DOHH2 (cell line): ENCODE measurements at regions not wholly inside any gene's neighbourhood (a gene's known extent, or its start where the extent isn't known, plus 50 kb on each side); places are given as distances from the start of the nearest gene placed in this dataset.

Experiments
- H3F3A ChIP-seq: fragments of 200-600 bp; sonication (generic), shearing (Covaris generic); 2 replicates; pipeline ENCODE4 v1.6.0; 2016; ENCODE audit warnings: antibody characterized with exemption, mild to moderate bottlenecking; ENCODE audit not compliant: control insufficient read depth, insufficient read depth
- H3K27ac ChIP-seq: fragments of 200-600 bp; sonication (generic); 2 replicates; pipeline ENCODE4 v1.5.1; 2014; ENCODE audit warnings: low read depth, mild to moderate bottlenecking, low read length, moderate library complexity
- H3K27me3 ChIP-seq: fragments of 200-600 bp; sonication (generic); 2 replicates; pipeline ENCODE4 v1.6.1; 2014; ENCODE audit warnings: mild to moderate bottlenecking, low read length, mixed read lengths; ENCODE audit not compliant: control insufficient read depth
- H3K36me3 ChIP-seq: fragments of 200-600 bp; sonication (generic); 2 replicates; pipeline ENCODE4 v1.6.1; 2014; ENCODE audit warnings: mild to moderate bottlenecking, low read length, moderate library complexity, mixed read lengths; ENCODE audit not compliant: control insufficient read depth
- H3K4me1 ChIP-seq: fragments of 200-600 bp; sonication (generic); 2 replicates; pipeline ENCODE4 v1.6.1; 2014; ENCODE audit warnings: mild to moderate bottlenecking, low read length, mixed read lengths; ENCODE audit not compliant: control insufficient read depth
- H3K4me2 ChIP-seq: fragments of 200-600 bp; sonication (generic); 2 replicates; pipeline ENCODE4 v1.6.0; 2014; ENCODE audit warnings: mild to moderate bottlenecking, low read length, moderate library complexity
- H3K4me3 ChIP-seq: fragments of 200-600 bp; sonication (generic); 2 replicates; pipeline ENCODE4 v1.5.1; 2014; ENCODE audit warnings: mild to moderate bottlenecking, low read length, mixed read lengths
- H3K79me2 ChIP-seq: fragments of 200-600 bp; sonication (generic); 2 replicates; pipeline ENCODE4 v1.6.1; 2014; ENCODE audit warnings: mild to moderate bottlenecking, low read length, mixed read lengths; ENCODE audit not compliant: control insufficient read depth
- H3K9me2 ChIP-seq: fragments of 200-600 bp; sonication (generic); replicated peaks from 2 replicates; pipeline ENCODE4 v1.6.1; 2014; ENCODE audit warnings: mild to moderate bottlenecking, low read length, mixed read lengths; ENCODE audit not compliant: control insufficient read depth
- H3K9me3 ChIP-seq: fragments of 200-600 bp; sonication (generic); 2 replicates; pipeline ENCODE4 v1.6.1; 2014; ENCODE audit warnings: antibody characterized with exemption, low read length, mixed read lengths; ENCODE audit not compliant: control insufficient read depth, insufficient read depth
- H4K20me1 ChIP-seq: fragments of 200-600 bp; sonication (generic); 2 replicates; pipeline ENCODE4 v1.6.0; 2014; ENCODE audit warnings: low read depth, mild to moderate bottlenecking, antibody characterized with exemption, low read length, moderate library complexity; ENCODE audit not compliant: control insufficient read depth, insufficient read depth
- CTCF ChIP-seq: fragments of 200-600 bp; sonication (generic); IDR thresholded peaks from one replicate; pipeline ENCODE4 v1.5.1; 2014; ENCODE audit warnings: antibody characterized with exemption, mild to moderate bottlenecking, low read depth, low read length; ENCODE audit not compliant: poor library complexity, severe bottlenecking
- EZH2phosphoT487 ChIP-seq: fragments of 200-600 bp; sonication (generic); IDR thresholded peaks from 2 replicates; pipeline ENCODE4 v1.6.1; 2017; ENCODE audit warnings: borderline replicate concordance, mild to moderate bottlenecking, antibody characterized with exemption, low read length, moderate library complexity, mixed read lengths

DNA sequence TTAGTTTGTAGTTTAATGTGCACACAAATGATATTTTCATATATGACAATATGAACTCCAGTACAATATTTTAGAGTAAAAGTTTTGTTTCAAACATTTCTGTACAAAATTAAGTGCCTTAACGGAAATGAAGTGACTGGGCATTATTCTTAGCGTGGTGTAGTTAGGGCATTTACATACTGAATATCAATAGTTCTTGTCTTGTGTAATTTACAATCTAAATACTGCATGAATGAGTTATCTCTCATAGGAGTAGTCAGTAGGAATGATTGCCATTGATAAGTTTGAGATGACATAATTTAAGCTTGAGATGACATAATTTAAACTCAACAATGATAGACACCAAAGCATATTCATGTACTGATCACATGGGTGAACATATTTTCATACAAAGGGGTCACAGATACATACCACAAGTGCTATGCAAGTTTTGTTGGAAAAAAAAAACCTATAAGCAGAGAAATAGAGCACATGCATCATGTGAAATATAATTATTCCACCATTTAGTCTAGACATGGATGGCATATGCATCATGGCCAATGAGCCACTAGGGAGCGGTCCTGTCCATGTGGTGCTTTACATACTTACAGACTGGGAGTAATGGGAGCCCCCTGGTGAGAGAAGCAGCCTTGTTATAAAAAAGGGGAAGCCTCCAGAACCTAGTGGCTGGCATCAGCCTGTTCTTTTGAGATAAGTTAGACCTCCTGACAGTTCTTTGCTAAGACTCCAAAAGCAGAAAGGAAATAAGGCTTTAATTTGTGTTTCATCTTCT, 1523.9 kb downstream of the MAT2B start:
- Histone ChIP-seq H3K27ac (no peak overlapping the region), H3K4me3 (no peak overlapping the region), H4K20me1 (no peaks in the 10 kb centered on the region), H3F3A (no peaks in the 10 kb centered on the region), H3K27me3 (no peaks in the 10 kb centered on the region), H3K79me2 (no peaks in the 10 kb centered on the region), H3K4me2 (no peak overlapping the region), H3K36me3 (no peaks in the 10 kb centered on the region), H3K9me2 (no peaks in the 10 kb centered on the region), H3K9me3 (no peaks in the 10 kb centered on the region), H3K4me1 (no peaks in the 10 kb centered on the region)
- TF ChIP-seq CTCF: peak; percentile 25
- TF ChIP-seq EZH2phosphoT487: no peak

- H3K27me3 ChIP-seq: no peaks in the 10 kb centered on the region
- H3K4me3 ChIP-seq: no peak overlapping the region
- H3K9me2 ChIP-seq: no peaks in the 10 kb centered on the region
- no peaks in the 10 kb centered on the region for H4K20me1 ChIP-seq
- no peaks in the 10 kb centered on the region for H3F3A ChIP-seq
- H3K4me2 ChIP-seq: no peak overlapping the region
- H3K4me1 ChIP-seq: no peaks in the 10 kb centered on the region
- TF ChIP-seq CTCF (no peak), EZH2phosphoT487 (no peak)
- H3K79me2 ChIP-seq: no peaks in the 10 kb centered on the region
- H3K36me3 ChIP-seq: no peaks in the 10 kb centered on the region
- no peaks in the 10 kb centered on the region for H3K9me3 ChIP-seq
- no peak overlapping the region for H3K27ac ChIP-seq
Observed at GRCh38 chr5:165030971-165031370, 1525.6 kb downstream of the MAT2B start.

DNA sequence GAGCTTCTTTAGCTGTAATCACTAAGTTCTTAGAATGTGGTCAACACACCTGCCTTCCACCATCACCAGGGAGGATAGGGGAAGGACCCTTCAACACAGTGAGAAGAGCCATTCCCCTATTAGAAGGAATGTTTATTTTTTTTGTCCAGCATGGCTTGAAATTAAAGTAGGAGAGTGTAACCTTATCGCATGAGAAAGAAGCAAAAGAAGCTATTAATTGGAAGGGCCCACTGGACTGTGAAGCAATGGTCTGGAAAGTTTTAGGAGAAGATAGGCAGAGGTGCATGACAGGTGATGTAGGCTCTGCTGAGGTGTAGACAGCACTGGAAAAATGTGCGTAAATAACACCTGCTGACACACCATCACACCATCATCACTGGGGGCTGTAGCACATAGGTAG, 1526.0 kb downstream of the MAT2B start:
- Histone ChIP-seq H4K20me1 (no peaks in the 10 kb centered on the region), H3K4me3 (no peak overlapping the region), H3K4me1 (no peaks in the 10 kb centered on the region), H3F3A (no peaks in the 10 kb centered on the region), H3K27ac (no peak overlapping the region), H3K9me2 (no peaks in the 10 kb centered on the region), H3K4me2 (no peak overlapping the region), H3K36me3 (no peaks in the 10 kb centered on the region), H3K27me3 (no peaks in the 10 kb centered on the region), H3K9me3 (no peaks in the 10 kb centered on the region), H3K79me2 (no peaks in the 10 kb centered on the region)
- TF ChIP-seq EZH2phosphoT487 (no peak), CTCF (no peak)

GRCh38 chr5:165035520-165035919, 1530.1 kb downstream of the MAT2B start:
- Histone ChIP-seq H3K4me2 (no peak overlapping the region), H3K27ac (no peak overlapping the region), H4K20me1 (no peaks in the 10 kb centered on the region), H3K4me3 (no peak overlapping the region), H3K9me2 (no peaks in the 10 kb centered on the region), H3K9me3 (no peaks in the 10 kb centered on the region), H3K79me2 (no peaks in the 10 kb centered on the region), H3F3A (no peaks in the 10 kb centered on the region), H3K36me3 (no peaks in the 10 kb centered on the region), H3K27me3 (no peaks in the 10 kb centered on the region), H3K4me1 (no peaks in the 10 kb centered on the region)
- TF ChIP-seq EZH2phosphoT487 (no peak), CTCF (no peak)
